ENCODE measurements at regions not wholly inside any gene's neighbourhood (a gene's known extent, or its start where the extent isn't known, plus 50 kb on each side); places are given as distances from the start of the nearest gene placed in this dataset.
"Not testable (repeated sequence)": the region's sequence is repeated elsewhere in the genome, so short reads cannot be mapped to it uniquely, and the experiment has no call there.

GRCh38 chr4:188754372-188755002 is 615.2 kb downstream of the TRIML1 start:
- no peak for DNase-seq

GRCh38 chr4:188767496-188767895 is 628.3 kb downstream of the TRIML1 start:
- no peak for DNase-seq

- DNase-seq, result no peak
These were observed 639.7 kb downstream of the TRIML1 start for GRCh38 chr4:188778905-188779304.

- no peak for DNase-seq
These were observed 640.3 kb downstream of the TRIML1 start for GRCh38 chr4:188779581-188779980.

GRCh38 chr4:188780028-188780427 is 640.8 kb downstream of the TRIML1 start:
- no peak for DNase-seq

GRCh38 chr4:188780686-188781085 is 641.4 kb downstream of the TRIML1 start:
- DNase-seq, result peak; percentile 45

GRCh38 chr4:188781655-188782054 is 642.4 kb downstream of the TRIML1 start:
- DNase-seq, result peak; percentile 50

- no peak for DNase-seq
These were observed 643.9 kb downstream of the TRIML1 start for GRCh38 chr4:188783175-188783574.

GRCh38 chr4:188783606-188784160 is 644.4 kb downstream of the TRIML1 start:
- no peak for DNase-seq

DNA sequence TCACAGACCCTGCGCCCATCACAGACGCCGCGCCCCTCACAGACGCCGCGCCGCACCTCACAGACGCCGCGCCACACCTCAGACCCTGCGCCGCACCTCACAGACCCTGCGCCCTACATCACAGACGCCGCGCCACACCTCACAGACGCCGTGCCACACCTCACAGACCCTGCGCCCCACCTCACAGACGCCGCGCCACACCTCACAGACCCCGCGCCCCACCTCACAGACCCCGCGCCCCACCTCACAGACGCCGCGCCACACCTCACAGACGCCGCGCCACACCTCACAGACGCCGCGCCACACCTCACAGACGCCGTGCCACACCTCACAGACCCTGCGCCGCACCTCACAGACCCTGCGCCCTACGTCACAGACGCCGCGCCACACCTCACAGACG is 657.4 kb downstream of the TRIML1 start:
- not testable (repeated sequence) for DNase-seq

GRCh38 chr4:188797011-188797410 is 657.8 kb downstream of the TRIML1 start:
- not testable (repeated sequence) for DNase-seq

- no peak for DNase-seq
These were observed 665.6 kb downstream of the TRIML1 start for GRCh38 chr4:188804861-188805260.

- no peak for DNase-seq
These were observed 671.9 kb downstream of the TRIML1 start for GRCh38 chr4:188811121-188811520.

DNA sequence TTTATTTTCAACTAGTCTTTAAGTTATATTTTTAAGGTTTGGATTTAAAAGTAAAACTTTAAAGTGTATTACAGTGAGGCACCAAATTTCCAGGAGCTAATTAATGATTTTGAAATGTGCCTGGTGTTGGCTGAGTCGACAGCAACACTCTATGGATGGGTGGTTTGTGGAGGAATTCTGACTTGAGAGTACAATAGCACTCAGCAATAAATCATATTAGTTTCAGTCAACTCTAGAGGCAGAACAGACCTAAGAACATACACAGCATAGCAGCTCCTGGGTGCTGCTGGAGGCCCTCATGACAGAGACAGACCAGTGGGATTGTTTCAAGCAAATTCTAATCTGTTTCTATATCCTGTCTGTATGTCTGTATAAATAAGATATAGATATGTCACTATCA is 673.4 kb downstream of the TRIML1 start:
- no peak for DNase-seq

GRCh38 chr4:188818300-188818699 is 679.1 kb downstream of the TRIML1 start:
- DNase-seq, result no peak

- DNase-seq, result no peak
These were observed 680.0 kb downstream of the TRIML1 start for GRCh38 chr4:188819233-188819632.

DNA sequence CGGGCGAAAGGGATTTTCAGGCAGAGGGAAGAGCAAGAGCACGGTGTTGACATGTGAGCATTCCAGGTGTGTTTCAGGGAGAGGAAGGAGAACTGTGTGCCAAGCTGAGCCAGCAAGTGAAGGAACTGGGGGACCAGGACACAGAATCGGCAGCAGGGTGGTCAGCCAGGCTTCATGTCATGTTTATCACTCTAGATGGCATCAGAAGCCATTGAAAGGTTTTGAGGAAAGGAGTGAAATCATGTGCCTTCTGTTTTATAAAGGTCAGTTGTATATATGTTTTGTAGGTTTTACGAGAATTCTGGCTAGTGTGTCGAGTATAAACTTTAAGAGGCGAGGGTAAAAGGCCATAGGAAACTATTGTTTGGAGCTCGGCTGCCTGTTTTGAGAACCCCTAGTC is 682.3 kb downstream of the TRIML1 start:
- DNase-seq, result no peak

DNA sequence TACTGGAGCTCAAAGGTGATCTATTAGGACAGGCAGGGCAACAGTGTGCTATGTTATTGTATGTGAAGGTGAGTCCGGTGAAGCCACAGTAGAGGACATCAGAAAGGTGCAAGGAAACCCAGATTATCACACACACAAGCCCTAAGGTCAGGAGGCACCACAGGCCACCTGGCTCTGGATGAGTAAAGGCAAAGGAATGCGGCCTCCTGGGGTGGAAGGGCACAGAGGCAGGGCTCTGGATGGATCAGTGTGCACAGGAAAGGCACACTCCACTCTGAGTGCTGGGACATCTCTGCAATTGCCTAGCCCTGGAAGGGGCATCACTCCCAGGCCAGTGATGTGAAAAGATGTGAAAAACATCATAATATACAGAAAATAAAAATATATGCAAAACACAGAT is 683.5 kb downstream of the TRIML1 start:
- DNase-seq, result no peak

- no peak for DNase-seq
These were observed 685.3 kb downstream of the TRIML1 start for GRCh38 chr4:188824553-188824952.

DNA sequence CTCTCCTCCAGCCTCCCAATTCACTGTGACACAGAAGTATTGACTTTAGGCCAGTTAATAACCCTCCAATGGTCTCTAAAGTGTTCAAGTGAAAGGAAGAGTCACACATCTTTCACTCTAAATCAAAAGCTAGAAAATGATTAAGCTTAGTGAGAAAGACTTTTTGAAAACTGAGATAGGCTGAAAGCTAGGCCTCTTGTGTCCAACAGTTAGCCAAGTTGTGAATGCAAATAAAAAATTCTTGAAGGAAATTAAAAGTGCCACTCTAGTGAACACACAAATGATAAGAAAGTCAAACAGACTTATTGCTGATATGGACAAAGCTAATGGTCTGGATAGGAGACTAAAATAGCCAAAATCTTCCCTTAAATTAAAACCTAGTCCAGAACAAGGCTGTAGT is 687.2 kb downstream of the TRIML1 start:
- no peak for DNase-seq

GRCh38 chr4:188839704-188840103 is 700.5 kb downstream of the TRIML1 start:
- no peak for DNase-seq

- DNase-seq, result peak; percentile 14
These were observed 702.3 kb downstream of the TRIML1 start for GRCh38 chr4:188841523-188841922.

DNA sequence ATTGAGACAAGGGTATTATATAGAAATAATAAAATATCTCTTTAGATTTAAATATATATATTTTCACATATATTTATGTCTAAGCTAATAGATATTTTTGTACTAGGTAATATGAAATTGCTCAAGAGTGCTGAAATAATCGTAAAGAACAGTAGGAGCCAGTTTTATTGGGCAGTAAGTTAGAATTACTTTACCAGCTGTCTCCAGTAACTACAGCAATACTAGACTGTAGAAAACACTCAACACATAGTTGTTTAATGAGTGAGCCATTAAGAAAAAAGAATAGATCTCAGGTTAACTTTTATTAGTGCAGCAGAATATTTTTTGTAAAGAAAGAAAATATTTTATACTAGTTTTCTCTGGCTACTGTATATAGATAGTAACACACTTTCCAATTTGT is 715.2 kb downstream of the TRIML1 start:
- no peak for DNase-seq

- no peak for DNase-seq
These were observed 719.5 kb downstream of the TRIML1 start for GRCh38 chr4:188858696-188859095.

GRCh38 chr4:188864741-188865140 is 725.5 kb downstream of the TRIML1 start:
- no peak for DNase-seq
